SIG-M5 treated with dmso at 0.1 percent for 504 hours (cell line): ENCODE measurements at regions not wholly inside any gene's neighbourhood (a gene's known extent, or its start where the extent isn't known, plus 50 kb on each side); places are given as distances from the start of the nearest gene placed in this dataset.

Experiments
- DNase-seq: peaks from one replicate; lab custom pipeline; 2025; ENCODE audit not compliant: unreplicated experiment; lab: John Stamatoyannopoulos, UW

DNA sequence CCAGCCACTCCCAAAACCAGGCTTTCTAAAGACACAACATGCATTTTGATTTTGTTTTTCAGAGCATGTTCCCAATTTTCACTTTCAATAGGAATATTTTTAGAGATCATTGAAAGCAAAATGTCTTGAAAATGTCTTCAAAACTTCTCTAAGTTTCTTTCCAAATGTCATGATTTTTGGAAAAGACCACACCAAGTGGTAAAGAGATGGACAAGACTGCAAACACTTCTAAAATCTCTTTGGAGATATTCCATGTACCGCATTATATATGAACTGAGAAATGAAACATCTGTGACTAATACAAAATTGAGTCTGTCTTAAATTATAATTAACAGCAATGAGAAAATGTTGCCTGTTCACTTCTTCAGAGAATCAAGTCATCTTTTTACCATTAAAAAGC lies 418.0 kb upstream of the PKN2 start:
- DNase-seq: no peak

GRCh38 chr1:88272216-88272615 lies 411.9 kb upstream of the PKN2 start:
- DNase-seq: no peak

GRCh38 chr1:88274431-88274830 lies 409.6 kb upstream of the PKN2 start:
- DNase-seq: no peak

- DNase-seq: no peak
Observed at GRCh38 chr1:88275259-88275862, 408.7 kb upstream of the PKN2 start.

- DNase-seq: no peak
Observed at GRCh38 chr1:88276163-88276562, 407.9 kb upstream of the PKN2 start.

DNA sequence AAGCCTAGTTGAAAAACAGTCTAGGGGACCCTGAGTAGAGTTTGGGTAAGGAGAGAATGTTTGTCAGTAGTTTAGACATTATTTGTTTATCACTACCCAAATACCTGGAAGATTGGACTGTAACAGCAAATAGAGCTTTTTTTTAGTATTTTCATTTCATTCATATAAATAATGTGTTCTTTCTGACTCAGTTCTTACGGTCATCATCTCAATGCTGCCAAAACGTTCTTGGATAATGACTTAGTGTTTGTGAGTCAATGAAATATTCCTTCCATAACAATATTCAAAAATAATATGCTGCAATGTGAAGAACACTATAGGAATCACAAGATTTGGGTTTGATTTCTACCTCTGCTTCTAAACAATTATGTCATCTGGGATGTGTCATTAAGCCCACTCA lies 400.0 kb upstream of the PKN2 start:
- no peak for DNase-seq

DNA sequence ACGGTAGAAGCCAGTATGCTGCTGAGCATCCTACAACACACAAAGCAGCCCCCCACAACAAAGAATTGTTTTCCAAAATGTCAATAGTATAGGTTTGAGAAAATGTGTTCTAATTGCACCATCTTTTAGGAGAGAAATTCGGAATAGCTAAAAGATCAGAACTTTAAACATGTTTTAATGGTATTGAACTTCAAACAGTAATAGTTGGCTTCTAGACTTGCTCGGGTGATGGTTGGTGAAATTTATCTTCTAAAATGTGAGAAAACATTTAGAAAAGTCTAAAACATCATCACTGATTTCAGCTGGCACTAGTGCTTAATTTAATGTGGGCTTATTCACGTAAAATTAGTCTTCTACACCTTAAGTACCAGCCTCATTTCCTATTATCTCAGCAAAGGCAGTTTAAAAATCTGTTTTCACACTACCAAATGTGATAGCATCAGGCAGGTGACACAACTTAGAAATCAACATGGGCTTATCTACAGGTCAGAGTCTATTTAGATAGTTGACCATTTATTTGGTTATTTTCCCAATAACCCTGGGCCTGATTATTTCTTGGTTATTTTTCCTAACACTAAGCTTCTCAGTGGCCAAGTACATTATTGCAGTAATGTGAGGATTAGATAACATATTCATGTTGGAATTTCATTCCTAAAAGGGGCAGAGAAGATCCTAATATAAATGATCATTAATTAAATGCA lies 399.3 kb upstream of the PKN2 start:
- DNase-seq: no peak

- no peak for DNase-seq
Observed at GRCh38 chr1:88286716-88287115, 397.4 kb upstream of the PKN2 start.

- no peak for DNase-seq
Observed at GRCh38 chr1:88288571-88288970, 395.5 kb upstream of the PKN2 start.

- DNase-seq: no peak
Observed at GRCh38 chr1:88289401-88290102, 394.5 kb upstream of the PKN2 start.

DNA sequence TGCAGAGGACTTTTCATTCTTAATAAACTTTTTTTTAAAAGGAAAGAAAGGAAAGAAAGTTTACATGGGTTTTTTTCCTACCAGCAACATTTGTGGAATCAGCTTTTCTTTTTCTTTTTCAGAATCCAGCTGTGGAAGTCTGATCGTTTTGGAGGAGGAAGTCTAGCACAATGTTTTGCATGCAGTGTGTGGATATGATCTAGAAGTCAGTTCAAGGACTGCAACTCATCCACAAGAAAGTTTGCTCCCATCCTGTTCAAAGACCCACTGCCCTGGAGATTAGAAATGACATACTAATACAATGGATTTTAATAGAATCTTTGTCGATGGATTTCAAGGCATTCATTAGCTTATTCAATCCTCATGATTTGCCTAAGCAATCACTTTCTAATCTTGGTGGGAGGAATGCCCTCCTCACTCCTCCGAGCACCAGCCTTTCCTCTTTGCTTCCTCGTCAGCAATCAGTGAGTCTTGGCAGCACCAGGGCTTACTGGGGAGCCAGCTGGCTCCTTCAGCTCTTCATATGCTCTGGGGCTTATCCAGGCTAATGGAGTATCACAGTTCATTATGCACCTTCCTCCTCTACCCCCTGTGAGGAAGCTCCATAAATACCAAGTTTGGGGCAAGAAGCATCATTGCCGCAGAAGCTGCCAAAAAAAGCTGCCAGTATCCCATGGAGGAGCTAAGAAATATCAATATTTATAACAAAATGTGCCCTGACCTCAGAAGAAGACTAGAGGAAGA lies 392.3 kb upstream of the PKN2 start:
- DNase-seq: no peak

- DNase-seq: no peak
Observed at GRCh38 chr1:88293691-88294190, 390.3 kb upstream of the PKN2 start.

- no peak for DNase-seq
Observed at GRCh38 chr1:88296227-88296626, 387.8 kb upstream of the PKN2 start.

DNA sequence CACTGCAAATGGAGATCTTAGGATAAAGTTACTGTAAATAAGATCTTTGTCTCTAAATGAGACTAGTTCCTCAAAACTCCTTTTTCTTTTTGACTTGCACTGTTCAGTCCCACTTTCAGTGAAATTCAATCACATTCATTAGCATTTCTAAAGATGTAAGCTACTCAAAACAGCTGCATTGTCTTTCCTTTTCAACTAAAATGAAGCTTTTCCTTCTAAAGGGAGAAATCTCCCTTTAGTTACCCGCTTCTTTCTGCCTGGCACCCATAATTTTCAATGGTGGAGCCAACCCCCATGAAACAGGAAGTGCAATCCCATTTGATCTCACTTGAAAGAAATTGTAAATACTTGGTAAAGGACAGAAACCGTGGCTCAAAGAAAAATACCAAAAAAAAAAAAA lies 387.4 kb upstream of the PKN2 start:
- DNase-seq: no peak

GRCh38 chr1:88298506-88298905 lies 385.6 kb upstream of the PKN2 start:
- no peak for DNase-seq

DNA sequence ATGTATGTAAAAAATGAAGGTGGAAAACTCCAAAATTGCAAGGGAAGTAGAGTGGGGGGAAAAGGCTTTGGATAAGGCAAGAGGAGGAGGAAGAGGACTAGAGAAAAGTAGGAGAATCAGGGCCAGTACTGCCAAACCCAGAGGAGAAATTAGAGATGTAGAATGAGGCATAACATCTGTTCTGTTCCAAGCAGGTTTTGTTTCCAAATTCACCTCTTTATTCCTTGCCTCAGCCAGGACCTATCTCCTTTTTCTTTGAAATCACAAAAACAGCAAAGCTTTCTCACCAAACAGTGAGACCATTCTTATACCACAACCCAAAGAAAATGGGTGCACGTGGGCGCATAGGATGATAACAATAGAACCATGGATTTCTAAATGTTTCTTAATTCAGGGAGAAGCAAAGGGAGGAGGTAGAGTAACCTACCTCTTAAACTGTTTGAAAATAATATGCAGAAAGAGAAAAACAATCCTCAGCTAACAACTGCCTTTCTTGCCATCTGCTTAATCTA lies 383.3 kb upstream of the PKN2 start:
- DNase-seq: no peak

DNA sequence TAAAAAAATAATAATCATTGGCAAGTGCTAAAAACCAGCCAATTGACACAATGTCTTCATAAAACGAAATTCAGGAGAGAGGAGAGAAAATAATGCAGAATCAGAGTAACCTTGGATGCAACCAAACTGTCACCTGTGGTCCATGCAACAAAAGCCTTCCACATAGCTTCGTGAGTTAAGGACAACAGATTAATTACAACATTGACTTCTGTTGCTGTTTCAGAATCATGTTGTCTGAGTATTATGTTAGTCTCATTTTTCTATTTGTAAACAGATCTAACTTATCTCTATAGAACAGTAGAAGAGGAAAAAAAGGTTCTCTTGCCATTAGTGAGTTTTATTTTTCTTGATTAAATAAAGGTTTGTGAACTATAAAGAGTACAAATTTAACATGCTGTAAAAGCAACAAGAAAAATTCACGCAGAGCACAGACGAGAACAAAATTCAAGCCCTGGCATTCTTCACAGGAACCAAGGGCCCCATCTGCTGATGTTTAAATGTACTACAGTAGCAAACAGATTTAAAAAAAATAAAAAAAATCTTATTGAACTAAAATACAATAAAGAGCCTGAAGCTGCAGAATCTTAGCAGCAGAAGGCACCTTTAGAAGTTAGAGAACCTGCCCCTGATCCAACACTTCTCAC lies 381.1 kb upstream of the PKN2 start:
- DNase-seq: peak; percentile 3

DNA sequence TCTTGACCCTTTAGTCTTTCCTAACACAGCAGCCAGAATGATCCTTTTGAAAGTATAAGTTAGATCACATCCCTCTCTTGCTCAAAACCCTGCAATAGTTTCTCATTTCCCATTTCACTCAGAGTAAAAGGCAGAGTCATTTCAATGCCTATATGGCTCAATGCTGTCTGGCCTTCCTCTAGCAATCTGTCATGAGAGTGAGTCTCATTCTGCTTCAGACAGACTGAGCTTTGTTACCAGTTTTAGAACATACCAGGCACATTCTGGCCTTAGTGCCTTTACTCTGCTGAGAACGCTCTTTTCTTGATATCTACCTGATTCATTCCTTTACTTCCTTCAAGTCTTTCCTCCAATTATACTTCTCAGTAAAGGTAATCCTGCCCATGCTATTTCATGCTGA lies 372.8 kb upstream of the PKN2 start:
- DNase-seq: no peak

DNA sequence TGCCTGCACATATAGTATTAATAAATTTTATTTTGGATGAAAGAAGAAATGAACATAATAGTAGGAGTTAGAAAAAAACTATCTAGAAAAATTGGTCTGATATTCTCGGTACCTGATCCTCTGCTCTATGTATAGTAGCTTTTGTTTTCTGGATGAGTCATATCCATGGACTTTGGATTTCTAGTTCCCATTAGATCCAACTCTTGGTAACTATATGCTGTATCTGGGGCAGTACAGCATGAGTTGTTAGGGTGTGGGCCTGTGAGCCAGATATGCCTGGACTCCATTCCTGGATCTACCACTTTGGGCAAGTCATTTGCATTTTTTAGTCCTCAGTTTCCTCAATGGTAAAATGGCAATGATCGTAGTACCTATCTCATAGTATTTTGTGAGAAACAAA lies 372.2 kb upstream of the PKN2 start:
- DNase-seq: no peak

- no peak for DNase-seq
Observed at GRCh38 chr1:88317396-88317795, 366.7 kb upstream of the PKN2 start.

- DNase-seq: no peak
Observed at GRCh38 chr1:88318740-88319139, 365.3 kb upstream of the PKN2 start.
